NCI-H187 (cell line): ENCODE measurements at regions not wholly inside any gene's neighbourhood (a gene's known extent, or its start where the extent isn't known, plus 50 kb on each side); places are given as distances from the start of the nearest gene placed in this dataset.
"Not testable (repeated sequence)": the region's sequence is repeated elsewhere in the genome, so short reads cannot be mapped to it uniquely, and the experiment has no call there.

Experiments used
- DNase-seq, 2 experiments: peaks; one replicate each; lab custom pipeline; 2025; lab: John Stamatoyannopoulos, UW

GRCh38 chr11:95442531-95443050, 211.6 kb upstream of the SESN3 start:
- DNase-seq, result no peak

DNA sequence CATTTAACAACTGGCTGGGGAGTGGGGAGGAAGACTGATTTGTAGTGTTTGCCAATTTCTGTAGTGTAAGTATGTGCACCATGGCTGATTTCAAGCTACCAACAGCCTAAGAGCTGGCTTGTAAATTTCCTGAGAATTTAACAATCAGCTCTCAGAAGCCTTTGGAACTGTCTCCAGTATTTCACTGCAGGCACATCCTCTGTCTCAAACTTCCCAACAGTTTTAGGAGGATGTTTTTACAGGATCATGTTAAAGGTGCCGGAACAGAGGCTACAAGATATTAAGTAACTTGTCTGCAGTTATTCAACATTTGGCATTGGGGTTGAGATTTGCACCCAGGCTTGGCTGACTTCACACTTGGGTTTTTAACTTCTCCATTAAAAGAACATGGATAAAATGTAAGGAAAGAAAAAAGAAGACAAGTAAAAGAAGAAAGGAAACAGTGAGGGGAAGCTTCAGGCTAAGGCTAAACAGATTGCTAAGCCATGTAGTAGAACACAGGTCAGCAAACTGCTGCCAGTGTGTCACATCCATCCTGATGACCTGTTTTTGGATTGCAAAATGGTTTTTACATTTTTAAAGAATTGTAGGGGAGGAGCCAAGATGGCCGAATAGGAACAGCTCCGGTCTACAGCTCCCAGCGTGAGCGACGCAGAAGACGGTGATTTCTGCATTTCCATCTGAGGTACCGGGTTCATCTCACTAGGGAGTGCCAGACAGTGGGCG, 204.8 kb upstream of the SESN3 start:
- DNase-seq, result no peak

- DNase-seq, result no peak
These were observed 204.2 kb upstream of the SESN3 start for GRCh38 chr11:95435192-95435591.

- no peak for DNase-seq
These were observed 203.6 kb upstream of the SESN3 start for GRCh38 chr11:95434489-95435057.

- no peak for DNase-seq
These were observed 203.0 kb upstream of the SESN3 start for GRCh38 chr11:95434009-95434408.

GRCh38 chr11:95432714-95433503, 201.9 kb upstream of the SESN3 start:
- DNase-seq, result no peak

GRCh38 chr11:95429376-95429907, 198.4 kb upstream of the SESN3 start:
- DNase-seq, result no peak

GRCh38 chr11:95426823-95427462, 195.9 kb upstream of the SESN3 start:
- no peak for DNase-seq

DNA sequence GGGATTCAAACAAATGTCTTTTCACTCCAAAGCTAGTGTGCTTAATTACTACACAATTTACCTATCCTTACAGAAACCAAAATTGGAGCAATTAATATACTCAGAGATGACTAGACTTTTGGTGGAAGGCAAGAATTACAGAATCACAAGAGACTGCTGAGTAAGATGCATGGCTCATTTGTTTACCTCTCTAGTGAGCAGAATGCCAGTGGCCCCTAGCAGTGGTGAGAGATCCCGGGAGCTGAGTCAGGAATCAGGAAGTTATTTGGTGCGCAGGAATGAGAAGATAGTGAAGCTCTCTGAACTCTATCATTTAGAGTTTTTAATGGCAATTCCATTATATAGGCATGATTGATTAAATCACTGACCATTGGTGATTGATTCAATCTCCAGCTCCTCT, 188.9 kb upstream of the SESN3 start:
- no peak for DNase-seq

GRCh38 chr11:95418916-95419315, 187.9 kb upstream of the SESN3 start:
- no peak for DNase-seq

- DNase-seq, result no peak
These were observed 186.8 kb upstream of the SESN3 start for GRCh38 chr11:95417832-95418231.

- DNase-seq, result no peak
These were observed 184.9 kb upstream of the SESN3 start for GRCh38 chr11:95415837-95416304.

DNA sequence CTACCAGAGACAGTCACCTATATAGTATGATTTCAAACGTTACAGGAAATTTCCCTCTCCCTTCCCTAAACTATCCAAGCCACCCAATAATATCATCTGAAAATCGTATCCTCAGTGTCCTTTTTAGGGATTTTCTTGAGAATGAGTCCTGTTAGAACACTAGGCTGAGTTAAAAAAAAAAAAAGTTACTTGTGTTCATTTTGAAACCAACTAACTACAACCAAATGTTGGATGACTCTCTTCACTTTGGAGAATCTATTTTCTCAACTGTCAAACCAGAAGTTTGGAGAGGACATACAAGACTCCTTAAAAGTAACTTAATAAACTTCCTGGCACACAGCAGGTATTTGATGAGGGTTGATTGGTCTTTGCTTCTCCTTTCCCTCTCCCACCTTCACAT, 183.2 kb upstream of the SESN3 start:
- no peak for DNase-seq

DNA sequence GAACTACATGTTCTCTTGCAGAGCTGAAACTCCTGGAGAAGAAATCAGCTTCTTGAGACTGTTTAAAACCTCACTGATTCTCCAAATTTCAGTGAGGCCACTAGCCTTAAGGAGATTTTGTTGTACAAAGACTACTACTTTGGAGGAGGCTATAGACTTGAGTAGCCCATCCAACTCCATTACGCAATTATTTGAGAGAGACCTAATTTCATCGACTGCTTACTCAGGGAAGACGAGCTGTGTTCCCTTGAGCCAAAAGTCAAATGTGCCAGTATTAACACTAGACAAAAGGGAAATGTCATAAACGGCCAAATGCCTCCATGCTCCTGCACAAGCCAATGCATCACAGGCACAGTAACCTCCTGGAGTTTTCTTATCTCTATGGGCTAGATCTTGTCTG, 182.8 kb upstream of the SESN3 start:
- no peak for DNase-seq

DNA sequence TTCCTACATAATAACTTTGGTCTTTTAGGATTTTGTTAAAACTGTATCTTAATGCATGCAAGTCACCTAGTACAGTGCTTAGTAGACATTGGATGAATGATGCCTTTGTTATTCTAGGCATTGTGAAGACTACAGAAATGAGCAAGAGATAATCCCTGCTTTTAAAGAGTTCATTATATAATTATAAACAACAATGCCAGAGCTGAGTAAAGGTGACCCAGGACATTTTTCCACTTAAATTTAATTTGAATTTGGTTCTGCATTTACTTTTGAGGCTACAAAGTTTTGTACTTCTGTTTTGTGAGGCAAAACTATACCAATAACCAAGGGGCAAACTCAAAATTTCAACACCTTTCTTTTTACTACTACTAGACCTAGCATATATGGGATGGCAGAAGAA, 182.0 kb upstream of the SESN3 start:
- no peak for DNase-seq

- DNase-seq, result no peak
These were observed 181.1 kb upstream of the SESN3 start for GRCh38 chr11:95412074-95412473.

- not testable (repeated sequence) for DNase-seq
These were observed 179.7 kb upstream of the SESN3 start for GRCh38 chr11:95410707-95411106.

DNA sequence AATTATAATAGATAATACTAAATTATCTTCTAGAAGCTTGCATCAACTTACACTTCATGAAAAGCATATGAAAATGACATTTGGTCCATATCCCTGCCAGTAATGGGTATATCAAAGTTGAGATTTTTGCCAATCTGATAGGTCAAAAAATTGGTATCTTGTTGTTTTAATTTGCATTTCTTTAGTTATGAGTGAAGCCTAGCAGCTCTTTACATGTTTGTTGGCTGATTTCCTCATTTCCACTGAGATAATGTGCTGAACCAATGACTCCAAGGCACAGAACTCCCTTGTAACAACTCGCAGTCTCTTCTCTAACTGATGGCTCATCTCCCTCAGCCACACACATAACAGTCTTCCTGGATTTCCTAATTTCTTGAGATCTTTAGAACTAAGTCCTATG, 175.3 kb upstream of the SESN3 start:
- DNase-seq, result no peak

DNA sequence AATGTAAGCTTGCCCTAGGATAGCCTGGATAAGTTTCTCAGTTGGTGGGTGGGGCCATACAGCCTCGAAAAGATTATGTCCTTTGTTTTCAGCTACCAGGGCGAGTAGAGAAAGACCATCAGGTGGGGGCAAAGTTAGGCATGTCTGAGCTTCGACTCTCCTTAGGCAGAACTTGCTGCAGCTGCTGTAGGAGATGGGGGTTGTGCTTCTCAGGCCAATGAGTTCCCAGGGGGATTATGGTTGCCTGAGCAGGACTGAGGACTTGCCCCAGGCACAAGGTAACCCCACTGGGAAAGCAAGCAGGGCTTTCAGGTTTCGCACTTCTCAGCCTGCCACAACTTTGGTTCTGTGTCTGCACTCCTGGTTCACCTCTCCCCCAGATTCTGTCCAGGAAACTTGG, 173.4 kb upstream of the SESN3 start:
- no peak for DNase-seq

GRCh38 chr11:95398437-95399112, 167.6 kb upstream of the SESN3 start:
- no peak for DNase-seq

DNA sequence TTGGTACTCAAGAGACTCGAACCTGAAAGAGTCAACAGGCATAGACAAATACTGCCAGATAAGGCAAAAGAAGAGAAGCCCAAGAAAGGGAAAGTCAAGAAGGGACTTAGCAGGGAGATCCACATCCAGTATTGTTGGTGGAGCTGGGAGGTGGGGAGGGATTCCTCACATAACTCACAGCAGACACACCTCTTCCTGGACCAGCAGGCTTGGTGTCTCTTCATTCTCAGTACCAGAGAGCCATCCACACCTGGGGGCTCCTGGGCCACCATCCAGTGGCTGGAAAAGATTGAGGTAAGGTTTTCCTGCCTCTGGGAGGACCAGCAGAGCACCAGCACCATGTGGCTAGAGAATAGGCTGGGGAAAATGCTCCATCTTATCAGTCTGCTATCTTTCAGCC, 161.6 kb upstream of the SESN3 start:
- no peak for DNase-seq

DNA sequence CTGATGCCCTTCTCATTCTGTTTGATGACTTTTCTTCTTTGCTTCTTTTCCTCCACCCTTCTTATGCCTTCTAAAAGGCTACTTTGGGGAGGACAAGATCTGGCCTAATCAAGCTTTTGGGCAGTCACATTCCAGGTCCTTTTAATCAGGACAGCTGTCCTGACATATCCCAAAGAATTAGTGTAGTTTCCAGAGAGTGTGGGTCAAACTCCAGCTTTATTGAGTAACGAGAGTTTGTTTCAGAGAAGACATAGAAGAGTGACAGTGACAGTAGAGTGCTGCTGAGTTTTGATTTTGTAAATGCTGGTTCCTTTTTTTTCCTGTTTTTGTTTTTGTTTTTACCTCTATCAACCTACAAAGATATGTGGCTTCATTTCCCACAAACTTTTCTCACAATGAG, 158.4 kb upstream of the SESN3 start:
- DNase-seq, result no peak
